NT2/D1 (cell line): ENCODE measurements at regions not wholly inside any gene's neighbourhood (a gene's known extent, or its start where the extent isn't known, plus 50 kb on each side); places are given as distances from the start of the nearest gene placed in this dataset.

Source experiments
- DNase-seq: peaks from one replicate; pipeline ENCODE4 v3.0.0-alpha.2; 2011; ENCODE audit warnings: low read depth, low spot score
- H3K27me3 ChIP-seq: 2 replicates; pipeline ENCODE4 v1.6.0; 2011; ENCODE audit warnings: mild to moderate bottlenecking; ENCODE audit not compliant: insufficient read length, insufficient read depth
- H3K36me3 ChIP-seq: 2 replicates; pipeline ENCODE4 v1.6.1; 2011; ENCODE audit warnings: mild to moderate bottlenecking, low read length, mixed read lengths; ENCODE audit not compliant: insufficient read depth, insufficient read length
- H3K4me1 ChIP-seq: 2 replicates; pipeline ENCODE4 v1.5.1; 2011; ENCODE audit not compliant: insufficient read depth, insufficient read length
- H3K4me3 ChIP-seq: 2 replicates; pipeline ENCODE4 v1.5.1; 2011; ENCODE audit warnings: low read depth; ENCODE audit not compliant: insufficient read length
- H3K9ac ChIP-seq: 2 replicates; pipeline ENCODE4 v1.6.0; 2011; ENCODE audit warnings: low read depth; ENCODE audit not compliant: insufficient read length
- H3K9me3 ChIP-seq: 2 replicates; pipeline ENCODE4 v1.5.1; 2011; ENCODE audit warnings: mild to moderate bottlenecking, low read length; ENCODE audit not compliant: insufficient read depth
- SUZ12 ChIP-seq: IDR thresholded peaks from 2 replicates; pipeline ENCODE4 v1.6.1; 2011; ENCODE audit not compliant: insufficient read length, insufficient read depth; ENCODE audit errors: extremely low read depth
- YY1 ChIP-seq: IDR thresholded peaks from 2 replicates; pipeline ENCODE4 v1.6.1; 2011; ENCODE audit not compliant: insufficient read length, insufficient read depth
- ZNF274 ChIP-seq: IDR thresholded peaks from 2 replicates; pipeline ENCODE4 v1.6.1; 2011; ENCODE audit warnings: mild to moderate bottlenecking, low read depth, low read length

DNA sequence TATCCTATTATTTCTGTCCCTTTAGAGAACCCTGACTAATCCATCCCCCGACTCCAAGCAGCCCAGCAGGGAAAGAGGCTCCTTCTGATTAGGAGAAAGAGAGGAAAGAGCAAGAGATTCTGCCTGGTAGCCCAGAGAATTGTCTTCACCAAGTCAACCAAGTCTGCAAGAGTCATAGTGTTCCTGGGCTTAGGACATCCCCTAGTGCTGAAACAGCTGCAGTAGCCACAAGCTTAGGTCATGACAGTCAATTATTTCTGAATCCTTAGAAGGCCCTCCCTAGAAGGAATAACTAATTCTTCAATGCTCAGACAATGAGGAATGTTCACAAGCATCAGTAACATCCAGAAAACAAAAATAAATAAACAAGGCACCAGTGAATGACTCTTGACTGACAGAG is 480.3 kb upstream of the GRIA3 start:
- no peaks in the 10 kb centered on the region for H3K36me3 ChIP-seq
- DNase-seq, result no peak

DNA sequence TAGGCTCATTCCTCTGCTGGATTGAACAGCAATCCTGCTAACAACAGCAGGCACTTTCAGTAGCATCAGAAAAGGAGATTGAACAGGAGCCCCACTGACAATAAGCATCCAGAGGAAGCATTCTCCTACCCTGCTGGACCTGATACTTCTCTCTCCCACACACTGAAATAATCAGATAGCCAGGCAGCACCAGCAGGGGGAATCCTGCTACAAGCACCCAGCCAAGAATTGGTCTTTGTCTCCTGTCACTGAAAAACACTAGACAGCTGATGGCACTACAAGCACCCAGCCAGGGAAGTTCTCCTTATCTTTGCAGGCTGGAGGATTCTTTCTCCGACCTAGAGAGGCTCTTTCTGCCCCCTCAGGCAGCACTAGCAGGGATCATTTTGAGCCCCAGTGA is 444.3 kb upstream of the GRIA3 start:
- H3K27me3 ChIP-seq, result no peaks in the 10 kb centered on the region
- no peaks in the 10 kb centered on the region for H3K36me3 ChIP-seq
- no peaks in the 10 kb centered on the region for H3K9me3 ChIP-seq
- H3K9ac ChIP-seq, result no peak overlapping the region
- no peak for DNase-seq
- TF ChIP-seq ZNF274, result no peak
- TF ChIP-seq YY1, result no peak
- no peak for TF ChIP-seq SUZ12
- no peak overlapping the region for H3K4me3 ChIP-seq
- H3K4me1 ChIP-seq, result no peaks in the 10 kb centered on the region

More for the DNA sequence above, 480.3 kb upstream of the GRIA3 start:
- no peak overlapping the region for H3K4me3 ChIP-seq
- no peak overlapping the region for H3K9ac ChIP-seq
- H3K9me3 ChIP-seq, result no peaks in the 10 kb centered on the region
- H3K27me3 ChIP-seq, result no peaks in the 10 kb centered on the region
- TF ChIP-seq YY1 (no peak), SUZ12 (no peak), ZNF274 (no peak)
- no peaks in the 10 kb centered on the region for H3K4me1 ChIP-seq

DNA sequence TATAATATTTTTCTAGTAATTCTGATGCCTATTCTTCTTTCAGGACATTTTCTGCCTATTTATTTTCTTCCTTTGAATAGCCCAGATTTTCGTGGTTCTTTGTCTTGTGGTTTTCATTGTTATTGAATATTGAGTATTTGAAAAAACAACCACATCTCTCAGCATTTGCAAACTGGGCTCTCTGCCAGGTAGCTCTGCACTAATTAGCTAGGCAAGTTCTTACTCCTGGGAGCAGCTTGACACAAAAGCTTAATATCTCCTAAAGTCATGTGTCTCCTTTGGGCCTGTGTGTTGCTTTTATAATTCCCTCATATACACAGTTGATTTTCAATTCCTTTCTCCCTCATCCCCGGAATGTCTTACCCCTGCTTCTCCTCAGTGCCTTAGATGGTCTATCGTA is 413.5 kb upstream of the GRIA3 start:
- Histone ChIP-seq H3K27me3 (no peaks in the 10 kb centered on the region), H3K4me1 (no peaks in the 10 kb centered on the region), H3K9ac (no peak overlapping the region), H3K4me3 (no peak overlapping the region), H3K9me3 (no peaks in the 10 kb centered on the region), H3K36me3 (no peaks in the 10 kb centered on the region)
- DNase-seq, result no peak
- TF ChIP-seq YY1 (no peak), SUZ12 (no peak), ZNF274 (no peak)

DNA sequence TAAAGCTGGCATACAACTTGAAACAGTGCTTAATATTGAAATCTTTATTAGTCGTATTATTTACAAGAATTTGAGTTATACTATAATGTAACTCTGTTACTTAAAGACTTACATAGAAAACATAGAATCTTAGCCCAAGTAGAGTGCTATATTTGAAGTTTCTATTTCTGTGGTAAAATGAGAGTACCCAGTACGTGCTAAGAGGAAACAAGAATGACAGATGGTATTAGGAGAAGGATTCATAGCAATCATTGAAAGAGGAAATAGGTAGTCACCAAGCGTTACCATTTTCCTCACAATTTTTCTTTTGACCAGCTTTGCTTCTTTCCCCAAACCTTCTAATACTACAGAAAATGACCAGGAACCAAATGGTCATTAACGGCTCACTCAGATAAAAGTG is 412.1 kb upstream of the GRIA3 start:
- no peaks in the 10 kb centered on the region for H3K9me3 ChIP-seq
- no peak overlapping the region for H3K9ac ChIP-seq
- H3K4me3 ChIP-seq, result no peak overlapping the region
- DNase-seq, result no peak
- no peaks in the 10 kb centered on the region for H3K36me3 ChIP-seq
- TF ChIP-seq SUZ12, result no peak
- TF ChIP-seq YY1, result no peak
- TF ChIP-seq ZNF274, result no peak
- H3K4me1 ChIP-seq, result no peaks in the 10 kb centered on the region
- H3K27me3 ChIP-seq, result no peaks in the 10 kb centered on the region

GRCh38 chrX:122777766-122778165 is 406.3 kb upstream of the GRIA3 start:
- no peak for TF ChIP-seq ZNF274
- TF ChIP-seq SUZ12, result no peak
- no peak for TF ChIP-seq YY1
- H3K27me3 ChIP-seq, result no peaks in the 10 kb centered on the region
- H3K9me3 ChIP-seq, result no peaks in the 10 kb centered on the region
- H3K4me3 ChIP-seq, result no peak overlapping the region
- no peaks in the 10 kb centered on the region for H3K4me1 ChIP-seq
- no peak for DNase-seq
- no peak overlapping the region for H3K9ac ChIP-seq
- H3K36me3 ChIP-seq, result no peaks in the 10 kb centered on the region

- TF ChIP-seq YY1, result no peak
- no peak for TF ChIP-seq SUZ12
- no peak for TF ChIP-seq ZNF274
- Histone ChIP-seq H3K36me3 (no peaks in the 10 kb centered on the region), H3K9me3 (no peaks in the 10 kb centered on the region), H3K27me3 (no peaks in the 10 kb centered on the region), H3K4me1 (no peaks in the 10 kb centered on the region), H3K4me3 (no peak overlapping the region), H3K9ac (no peak overlapping the region)
- no peak for DNase-seq
These were observed 400.2 kb upstream of the GRIA3 start for GRCh38 chrX:122783918-122784317.

GRCh38 chrX:122787231-122787630 is 396.8 kb upstream of the GRIA3 start:
- Histone ChIP-seq H3K36me3 (no peaks in the 10 kb centered on the region), H3K27me3 (no peaks in the 10 kb centered on the region), H3K9ac (no peak overlapping the region), H3K9me3 (no peaks in the 10 kb centered on the region), H3K4me3 (no peak overlapping the region), H3K4me1 (no peaks in the 10 kb centered on the region)
- no peak for TF ChIP-seq ZNF274
- no peak for TF ChIP-seq YY1
- no peak for TF ChIP-seq SUZ12
- no peak for DNase-seq

DNA sequence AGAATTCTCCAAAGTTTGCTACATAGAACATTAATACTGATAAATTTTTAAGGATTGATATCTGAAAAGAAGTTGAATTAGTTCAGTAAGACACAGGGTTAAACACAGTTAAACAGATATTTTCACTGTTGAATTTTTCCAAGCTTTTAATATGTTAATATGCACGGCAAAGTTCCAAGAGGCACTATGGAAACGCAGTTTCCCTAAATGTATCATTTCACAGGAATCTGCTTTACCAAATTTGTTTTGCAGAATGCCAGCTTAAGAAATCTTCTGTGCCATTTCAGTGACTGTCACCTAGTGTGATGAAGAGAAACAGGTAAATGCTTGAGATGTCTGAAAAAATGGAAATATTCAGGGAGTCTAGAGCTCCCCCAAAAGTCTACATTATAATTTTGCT is 395.9 kb upstream of the GRIA3 start:
- H3K27me3 ChIP-seq, result no peaks in the 10 kb centered on the region
- DNase-seq, result no peak
- no peaks in the 10 kb centered on the region for H3K9me3 ChIP-seq
- no peak overlapping the region for H3K9ac ChIP-seq
- H3K4me1 ChIP-seq, result no peaks in the 10 kb centered on the region
- no peaks in the 10 kb centered on the region for H3K36me3 ChIP-seq
- H3K4me3 ChIP-seq, result no peak overlapping the region
- TF ChIP-seq YY1 (no peak), ZNF274 (no peak), SUZ12 (no peak)
